ENCODE measurements at regions not wholly inside any gene's neighbourhood (a gene's known extent, or its start where the extent isn't known, plus 50 kb on each side); places are given as distances from the start of the nearest gene placed in this dataset.

- TF ChIP-seq AKNA (CRISPR knock-in tag; IDR thresholded peaks at IDR 0.05; ENCODE audit: borderline replicate concordance) (no peak), WIZ (CRISPR knock-in tag; IDR thresholded peaks at IDR 0.05) (no peak), PITX1 (CRISPR knock-in tag; IDR thresholded peaks at IDR 0.05) (no peak), SKI (IDR thresholded peaks at IDR 0.05; ENCODE audit: partially characterized antibody) (no peak)
These were observed 1066.7 kb upstream of the RBFOX1 start (continued) for GRCh38 chr16:6265968-6266367.

DNA sequence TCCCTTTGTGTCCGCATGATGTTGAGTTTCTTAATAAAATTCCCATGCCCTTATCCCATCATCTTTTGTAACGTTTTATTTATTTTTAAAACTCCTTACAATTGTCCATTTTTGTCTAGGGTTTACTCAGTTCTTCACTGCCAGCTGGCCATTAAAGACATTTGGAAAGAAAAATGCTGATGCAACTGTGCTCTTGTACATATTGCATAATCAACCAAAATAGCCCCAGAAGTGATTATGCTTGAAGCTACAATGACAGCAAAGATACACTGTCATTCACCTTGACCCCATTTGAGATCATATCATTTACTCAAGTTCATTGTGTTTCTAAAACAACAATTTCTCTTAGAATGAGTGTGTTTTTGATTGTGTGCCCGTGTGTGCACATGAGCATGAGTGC, 1074.6 kb upstream of the RBFOX1 start:
- peak; percentile 69 for TF ChIP-seq CEBPB (IDR thresholded peaks at IDR 0.05; ENCODE audit: borderline replicate concordance, low read depth, low read length)
- no peak for TF ChIP-seq SPEN (CRISPR knock-in tag; IDR thresholded peaks at IDR 0.05; ENCODE audit: low read depth)
- no peak for TF ChIP-seq TGIF2 (CRISPR knock-in tag; IDR thresholded peaks at IDR 0.05)
- no peak for TF ChIP-seq RBM39 (IDR thresholded peaks at IDR 0.05; ENCODE audit: low read depth, low read length, poor library complexity, severe bottlenecking)
- TF ChIP-seq ATF4 (CRISPR knock-in tag; IDR thresholded peaks at IDR 0.05) = peak in 1 of 2 experiments; percentile 67; a peak in 2 of 4 replicates
- no peak for TF ChIP-seq FOXO1 (CRISPR knock-in tag; IDR thresholded peaks at IDR 0.05)
- TF ChIP-seq POGZ (CRISPR knock-in tag; IDR thresholded peaks at IDR 0.05) = no peak
- no peak for TF ChIP-seq HES4 (CRISPR knock-in tag; IDR thresholded peaks at IDR 0.05; ENCODE audit: borderline replicate concordance)
- TF ChIP-seq NKX3-1 (CRISPR knock-in tag; IDR thresholded peaks at IDR 0.05) = no peak
- intact Hi-C loops (cut with micrococcal nuclease; ENCODE audit: unreplicated experiment) = no loop called here
- in situ Hi-C loops (cut with HindIII; ENCODE audit: extremely low pct_ligation_motif_present, low pct_unique_long_range_greater_than_20kb) = no loop called here
- CTCF ChIA-PET (ENCODE audit: low intra/inter-chr PET ratio, low total read pairs) = no interaction called here
- H3K4me3 ChIP-seq (replicated peaks in 1 of 3; ENCODE audit: insufficient read depth in 1 of 3, low read depth in 2 of 3, low read length in 3 of 3) = no peak overlapping the region
- no peak overlapping the region for H3K9ac ChIP-seq (ENCODE audit: insufficient read depth, low read depth, low read length)
- no peak for ATAC-seq
- no TSS peak for BruUV-seq (replicated peaks)
- H3K4me2 ChIP-seq (ENCODE audit: low read depth, low read length) = no peak overlapping the region
- H2AFZ ChIP-seq (ENCODE audit: low read length) = no peak overlapping the region
- no peaks in the 10 kb centered on the region for H3K27me3 ChIP-seq (ENCODE audit: control insufficient read depth in 1 of 2, insufficient read depth in 2 of 2, low read length in 2 of 2)
- 14% methylated on average over 3 of the region's 3 CpGs for WGBS (ENCODE audit: low lambda C conversion rate)
- no peaks in the 10 kb centered on the region for H3K4me1 ChIP-seq (ENCODE audit: insufficient read depth, low read length)
- DNase-seq (ENCODE audit: low spot score) = no peak
- H3K9me3 ChIP-seq (ENCODE audit: low read length) = no peaks in the 10 kb centered on the region; the same call in 1 of the 2 replicates
- POLR2A ChIA-PET = no interaction called here
- no peak for FAIRE-seq
- no peaks in the 10 kb centered on the region for H3K36me3 ChIP-seq (replicated peaks in 1 of 2; ENCODE audit: control insufficient read depth in 1 of 2, insufficient read depth in 2 of 2, low read length in 2 of 2)
- H4K20me1 ChIP-seq (ENCODE audit: insufficient read depth, low read length) = no peaks in the 10 kb centered on the region
- H3K79me2 ChIP-seq (ENCODE audit: insufficient read depth, low read length) = no peaks in the 10 kb centered on the region
- H3K27ac ChIP-seq (ENCODE audit: extremely low read length, insufficient read depth, low read length) = no peak overlapping the region

All from HepG2 (cell line).